Choroid plexus epithelial cell (primary cell): ENCODE measurements at regions not wholly inside any gene's neighbourhood (a gene's known extent, or its start where the extent isn't known, plus 50 kb on each side); places are given as distances from the start of the nearest gene placed in this dataset.
"Not testable (repeated sequence)": the region's sequence is repeated elsewhere in the genome, so short reads cannot be mapped to it uniquely, and the experiment has no call there.

Experiments
- DNase-seq: peaks from one replicate; pipeline ENCODE4 v3.0.0-alpha.2; 2010; ENCODE audit warnings: low read depth
- H3K4me3 ChIP-seq: 2 replicates; pipeline ENCODE4 v1.5.1; 2011; ENCODE audit warnings: low read depth, mild to moderate bottlenecking, control low read depth, low read length, moderate library complexity
- CTCF ChIP-seq: conservative IDR thresholded peaks from 2 replicates; pipeline ENCODE4 v1.5.1; 2011; ENCODE audit warnings: low read depth, mild to moderate bottlenecking, control low read depth, inconsistent platforms, low read length, moderate library complexity

- no peak for DNase-seq
- no peak for TF ChIP-seq CTCF
- no peak overlapping the region for H3K4me3 ChIP-seq
These were observed 84.6 kb upstream of the GUCY1A1 start for GRCh38 chr4:155582041-155582440.

DNA sequence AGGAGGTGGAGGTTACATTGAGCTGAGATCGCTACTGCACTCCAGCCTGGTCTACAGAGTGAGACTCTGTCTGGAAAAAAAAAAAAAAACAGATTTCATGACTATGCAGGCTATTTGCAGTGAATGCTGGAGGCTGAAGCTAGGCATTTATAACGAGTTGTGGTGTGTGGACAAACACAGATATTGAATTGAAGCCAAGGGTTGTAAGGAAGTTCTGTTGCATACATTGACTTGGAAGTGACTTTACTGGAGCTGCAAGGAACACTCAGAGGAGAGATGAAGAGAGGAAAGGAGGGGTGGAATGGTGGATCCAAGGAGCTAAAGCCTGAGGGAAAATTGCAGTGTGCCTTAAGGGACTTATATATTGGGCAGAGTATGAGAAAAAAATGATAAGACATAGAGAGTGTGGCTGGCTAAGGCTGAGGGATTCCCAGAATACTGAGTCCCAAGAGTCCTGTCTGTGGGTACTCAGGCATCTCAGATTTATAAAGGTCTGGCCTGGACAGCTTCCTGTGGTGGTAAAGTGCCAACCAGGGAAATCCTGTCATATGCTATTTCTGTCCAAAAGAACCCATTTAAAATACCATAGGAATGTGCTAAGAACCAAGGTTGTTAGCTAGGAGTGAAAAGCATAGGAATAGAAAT is 87.8 kb upstream of the GUCY1A1 start:
- no peak overlapping the region for H3K4me3 ChIP-seq
- no peak for DNase-seq
- no peak for TF ChIP-seq CTCF

DNA sequence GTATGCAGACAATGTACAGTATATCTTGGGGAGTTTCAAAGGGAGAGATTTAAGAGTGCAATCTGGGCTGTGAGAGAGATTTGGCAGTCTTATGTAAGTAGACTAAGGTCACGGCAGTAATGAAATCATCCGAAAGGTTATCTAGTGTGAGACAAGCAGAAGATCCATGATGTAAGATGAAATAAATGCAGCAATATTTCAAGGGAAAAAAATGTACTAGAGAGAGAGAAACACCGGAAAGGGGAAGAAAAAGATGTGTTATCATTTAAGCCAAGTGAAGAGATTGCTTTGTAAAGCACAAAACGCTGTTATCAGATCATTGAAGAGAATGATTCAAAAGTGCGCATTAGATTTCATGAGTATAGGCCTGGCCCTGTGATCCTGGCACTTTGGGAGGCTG is 88.4 kb upstream of the GUCY1A1 start:
- DNase-seq: peak; percentile 17
- no peak for TF ChIP-seq CTCF
- no peak overlapping the region for H3K4me3 ChIP-seq

- not testable (repeated sequence) for H3K4me3 ChIP-seq, DNase-seq
These were observed 92.3 kb upstream of the GUCY1A1 start for GRCh38 chr4:155574329-155574728.

DNA sequence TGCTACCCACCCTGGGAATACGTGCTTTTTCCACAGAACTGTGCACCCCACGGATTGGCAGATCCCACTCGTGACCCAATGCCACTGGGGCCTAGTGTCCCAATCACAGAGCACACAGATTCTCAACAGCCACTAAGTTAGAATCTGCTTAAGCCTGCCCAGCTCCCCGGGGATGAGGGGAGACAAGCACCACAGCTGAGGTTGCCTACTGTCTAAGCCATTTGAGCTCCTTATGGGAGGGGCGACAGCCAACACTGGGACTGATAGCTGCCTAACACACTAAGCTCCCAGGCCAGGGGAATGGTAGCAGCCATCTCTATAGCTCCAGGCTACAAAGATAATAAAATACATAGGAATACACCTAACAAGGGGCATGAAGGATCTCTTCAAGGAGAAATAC is 93.5 kb upstream of the GUCY1A1 start:
- TF ChIP-seq CTCF: no peak
- H3K4me3 ChIP-seq: no peak overlapping the region
- DNase-seq: no peak

GRCh38 chr4:155572106-155572703 is 94.4 kb upstream of the GUCY1A1 start:
- TF ChIP-seq CTCF: no peak
- peak; percentile 36 for DNase-seq
- no peak overlapping the region for H3K4me3 ChIP-seq

DNA sequence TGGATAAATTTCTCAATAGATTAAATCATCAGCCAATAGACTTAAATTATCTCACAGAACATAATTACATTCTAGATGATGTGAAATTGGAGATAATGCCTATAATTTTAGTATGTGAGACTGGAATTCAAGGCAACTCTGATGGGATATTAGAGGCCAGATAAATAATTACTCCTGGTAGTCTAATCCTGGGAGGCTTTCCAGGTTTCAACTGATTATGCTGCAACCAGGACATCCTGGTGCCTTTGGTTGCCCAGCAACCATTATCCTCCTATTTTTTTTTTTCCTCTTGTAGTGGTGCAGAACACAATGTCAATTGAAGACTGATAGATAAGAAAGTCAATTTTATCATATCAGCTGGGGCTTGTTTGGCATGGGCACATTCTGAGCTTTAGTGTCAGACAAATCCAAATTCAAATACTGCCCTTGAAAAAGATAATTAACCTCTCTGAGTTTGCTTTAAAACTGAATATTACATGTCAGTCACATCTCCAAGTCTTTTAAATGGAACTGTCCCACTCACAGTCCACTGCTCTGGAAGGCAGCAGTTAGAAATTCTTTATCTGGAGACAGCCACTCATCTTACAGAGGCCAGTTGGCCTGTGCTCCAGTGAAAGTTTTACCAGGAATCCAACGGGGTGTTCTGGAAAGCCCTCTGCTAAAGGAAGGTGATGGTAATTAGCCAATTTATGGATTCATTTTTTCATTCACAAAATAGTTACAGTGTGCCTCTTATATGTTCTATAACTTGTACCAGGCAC is 95.3 kb upstream of the GUCY1A1 start:
- DNase-seq: no peak
- TF ChIP-seq CTCF: no peak
- no peak overlapping the region for H3K4me3 ChIP-seq
